ENCODE measurements at regions not wholly inside any gene's neighbourhood (a gene's known extent, or its start where the extent isn't known, plus 50 kb on each side); places are given as distances from the start of the nearest gene placed in this dataset.

- DNase-seq = no peak
- Mint-ChIP-seq H3K27me3 (no peaks in the 10 kb centered on the region), H3K4me1 (peaks cover 9 to 34% (median 20%) of the 10 kb centered on the region in 3 donors), H3K36me3 (peaks cover 0 to 13% (median 0%) of the 10 kb centered on the region in 3 donors), H3K27ac (peak overlapping the region in 2 of 8 donors; percentile 8 to 32), H3K9me3 (no peaks in the 10 kb centered on the region), H3K4me3 (peak overlapping the region in 1 of 7 donors; percentile 36)
- no peak overlapping the region for H3K27ac ChIP-seq (ENCODE audit: low read depth, low read length)
- H3K27me3 ChIP-seq (ENCODE audit: insufficient read depth, low read length, poor library complexity, severe bottlenecking) = no peaks in the 10 kb centered on the region
- peaks cover 17% of the 10 kb centered on the region for H3K4me1 ChIP-seq (ENCODE audit: insufficient read depth, low read length)
- POLR2A ChIA-PET = interaction anchor here (1.3 kb wide), 1 partner anchor 17 kb away, joined by 3 read pairs; no protein-coding TSS in a partner anchor
- no peaks in the 10 kb centered on the region for H3K9me3 ChIP-seq (ENCODE audit: low read length)
- H3K4me3 ChIP-seq (ENCODE audit: low read length) = no peak overlapping the region
- CTCF ChIA-PET = interaction anchor here (1.1 to 1.3 kb wide), 2 partner anchors 279 to 326 kb away, joined by 3 to 4 read pairs; no protein-coding TSS in a partner anchor
- no peaks in the 10 kb centered on the region for H3K36me3 ChIP-seq (ENCODE audit: insufficient read depth, low read length)
Observed at GRCh38 chr9:129500161-129500862, 120.6 kb downstream of the C9orf50 start.

GRCh38 chr9:129498451-129499384 lies 122.2 kb downstream of the C9orf50 start:
- no peak overlapping the region for H3K27ac ChIP-seq (ENCODE audit: low read depth, low read length)
- H3K4me1 Mint-ChIP-seq = peaks cover 12 to 36% (median 20%) of the 10 kb centered on the region in 3 donors
- no peak overlapping the region for H3K4me3 Mint-ChIP-seq
- CTCF ChIA-PET = no interaction called here
- H3K27ac Mint-ChIP-seq = peak overlapping the region in 7 of 8 donors; percentile 0 to 82 (median 33)
- H3K27me3 ChIP-seq (ENCODE audit: insufficient read depth, low read length, poor library complexity, severe bottlenecking) = no peaks in the 10 kb centered on the region
- no peaks in the 10 kb centered on the region for H3K27me3 Mint-ChIP-seq
- peaks cover 22% of the 10 kb centered on the region for H3K4me1 ChIP-seq (ENCODE audit: insufficient read depth, low read length)
- no peaks in the 10 kb centered on the region for H3K9me3 Mint-ChIP-seq
- no peaks in the 10 kb centered on the region for H3K36me3 ChIP-seq (ENCODE audit: insufficient read depth, low read length)
- POLR2A ChIA-PET = no interaction called here
- DNase-seq = no peak
- H3K4me3 ChIP-seq (ENCODE audit: low read length) = no peak overlapping the region
- no peaks in the 10 kb centered on the region for H3K9me3 ChIP-seq (ENCODE audit: low read length)
- H3K36me3 Mint-ChIP-seq = peaks cover 0 to 5% (median 1%) of the 10 kb centered on the region in 3 donors

- H3K36me3 ChIP-seq (ENCODE audit: insufficient read depth, low read length) = no peaks in the 10 kb centered on the region
- POLR2A ChIA-PET = interaction anchor here (1.5 kb wide), 1 partner anchor 85 kb away, joined by 5 read pairs; no protein-coding TSS in a partner anchor
- Mint-ChIP-seq H3K36me3 (peaks cover 0 to 8% (median 1%) of the 10 kb centered on the region in 3 donors), H3K27me3 (no peaks in the 10 kb centered on the region), H3K9me3 (no peaks in the 10 kb centered on the region), H3K27ac (peak overlapping the region in 7 of 8 donors; percentile 25 to 67 (median 45)), H3K4me1 (peaks cover 17 to 43% (median 20%) of the 10 kb centered on the region in 3 donors), H3K4me3 (peak overlapping the region in 4 of 7 donors; percentile 9 to 73 (median 47))
- H3K9me3 ChIP-seq (ENCODE audit: low read length) = no peaks in the 10 kb centered on the region
- DNase-seq = no peak
- no peaks in the 10 kb centered on the region for H3K27me3 ChIP-seq (ENCODE audit: insufficient read depth, low read length, poor library complexity, severe bottlenecking)
- no peak overlapping the region for H3K27ac ChIP-seq (ENCODE audit: low read depth, low read length)
- no peak overlapping the region for H3K4me3 ChIP-seq (ENCODE audit: low read length)
- CTCF ChIA-PET = no interaction called here
- peaks cover 22% of the 10 kb centered on the region for H3K4me1 ChIP-seq (ENCODE audit: insufficient read depth, low read length)
Observed at GRCh38 chr9:129497813-129498450, 123.0 kb downstream of the C9orf50 start.

GRCh38 chr9:129497005-129497812 lies 123.7 kb downstream of the C9orf50 start:
- Mint-ChIP-seq H3K27me3 (no peaks in the 10 kb centered on the region), H3K9me3 (no peaks in the 10 kb centered on the region), H3K4me3 (peak overlapping the region; percentile 76 to 94 (median 84)), H3K36me3 (peaks cover 0 to 10% (median 1%) of the 10 kb centered on the region in 3 donors), H3K4me1 (peaks cover 17 to 45% (median 20%) of the 10 kb centered on the region in 3 donors), H3K27ac (peak overlapping the region; percentile 65 to 96 (median 92))
- H3K27ac ChIP-seq (ENCODE audit: low read depth, low read length) = peak overlapping the region; percentile 84
- peaks cover 22% of the 10 kb centered on the region for H3K4me1 ChIP-seq (ENCODE audit: insufficient read depth, low read length)
- CTCF ChIA-PET = interaction anchor here (0.6 to 2.4 kb wide), 8 partner anchors 8 to 366 kb away, joined by 3 to 8 read pairs (median 5); partner anchors contain the start of gene IER5L
- no peaks in the 10 kb centered on the region for H3K36me3 ChIP-seq (ENCODE audit: insufficient read depth, low read length)
- H3K4me3 ChIP-seq (ENCODE audit: low read length) = no peak overlapping the region
- DNase-seq = no peak
- no peaks in the 10 kb centered on the region for H3K27me3 ChIP-seq (ENCODE audit: insufficient read depth, low read length, poor library complexity, severe bottlenecking)
- H3K9me3 ChIP-seq (ENCODE audit: low read length) = no peaks in the 10 kb centered on the region
- POLR2A ChIA-PET = interaction anchor here (0.7 to 2.8 kb wide), 6 partner anchors 13 to 319 kb away, joined by 3 to 22 read pairs (median 5); partner anchors contain the start of genes IER5L and NTMT1

GRCh38 chr9:129496473-129497004 lies 124.4 kb downstream of the C9orf50 start:
- ChIA-PET CTCF (interaction anchor here (0.6 to 2.4 kb wide), 10 partner anchors 9 to 365 kb away, joined by 3 to 8 read pairs (median 4); partner anchors contain the start of gene IER5L), POLR2A (interaction anchor here (0.7 to 2.8 kb wide), 6 partner anchors 14 to 319 kb away, joined by 3 to 22 read pairs (median 5); partner anchors contain the start of genes IER5L and NTMT1)
- no peaks in the 10 kb centered on the region for H3K9me3 ChIP-seq (ENCODE audit: low read length)
- peaks cover 17 to 46% (median 18%) of the 10 kb centered on the region in 3 donors for H3K4me1 Mint-ChIP-seq
- peaks cover 0 to 10% (median 1%) of the 10 kb centered on the region in 3 donors for H3K36me3 Mint-ChIP-seq
- peak overlapping the region; percentile 65 to 96 (median 92) for H3K27ac Mint-ChIP-seq
- H3K4me1 ChIP-seq (ENCODE audit: insufficient read depth, low read length) = peaks cover 22% of the 10 kb centered on the region
- no peaks in the 10 kb centered on the region for H3K27me3 Mint-ChIP-seq
- DNase-seq = peak in 4 of 5 donors; percentile 62 to 88 (median 67)
- peak overlapping the region; percentile 84 for H3K27ac ChIP-seq (ENCODE audit: low read depth, low read length)
- no peaks in the 10 kb centered on the region for H3K36me3 ChIP-seq (ENCODE audit: insufficient read depth, low read length)
- peak overlapping the region; percentile 79 to 94 (median 84) for H3K4me3 Mint-ChIP-seq
- peak overlapping the region; percentile 84 for H3K4me3 ChIP-seq (ENCODE audit: low read length)
- no peaks in the 10 kb centered on the region for H3K27me3 ChIP-seq (ENCODE audit: insufficient read depth, low read length, poor library complexity, severe bottlenecking)
- H3K9me3 Mint-ChIP-seq = no peaks in the 10 kb centered on the region

GRCh38 chr9:129495620-129496472 lies 125.1 kb downstream of the C9orf50 start:
- no peaks in the 10 kb centered on the region for H3K36me3 ChIP-seq (ENCODE audit: insufficient read depth, low read length)
- no peaks in the 10 kb centered on the region for H3K9me3 Mint-ChIP-seq
- H3K4me3 Mint-ChIP-seq = peak overlapping the region; percentile 79 to 94 (median 84)
- peaks cover 17 to 53% (median 22%) of the 10 kb centered on the region in 3 donors for H3K4me1 Mint-ChIP-seq
- no peaks in the 10 kb centered on the region for H3K9me3 ChIP-seq (ENCODE audit: low read length)
- no peaks in the 10 kb centered on the region for H3K27me3 ChIP-seq (ENCODE audit: insufficient read depth, low read length, poor library complexity, severe bottlenecking)
- H3K4me1 ChIP-seq (ENCODE audit: insufficient read depth, low read length) = peaks cover 25% of the 10 kb centered on the region
- H3K27ac ChIP-seq (ENCODE audit: low read depth, low read length) = peak overlapping the region; percentile 84
- POLR2A ChIA-PET = interaction anchor here (0.8 to 2.8 kb wide), 3 partner anchors 15 to 113 kb away, joined by 3 to 22 read pairs (median 4); no protein-coding TSS in a partner anchor
- CTCF ChIA-PET = interaction anchor here (0.9 to 2.4 kb wide), 10 partner anchors 9 to 364 kb away, joined by 3 to 8 read pairs (median 4); partner anchors contain the start of gene IER5L
- H3K4me3 ChIP-seq (ENCODE audit: low read length) = peak overlapping the region; percentile 84
- peak overlapping the region; percentile 54 to 92 (median 82) for H3K27ac Mint-ChIP-seq
- no peaks in the 10 kb centered on the region for H3K27me3 Mint-ChIP-seq
- H3K36me3 Mint-ChIP-seq = peaks cover 0 to 12% (median 1%) of the 10 kb centered on the region in 3 donors
- DNase-seq = peak; percentile 70 to 89 (median 75)
